Loucy (cell line): ENCODE measurements at regions not wholly inside any gene's neighbourhood (a gene's known extent, or its start where the extent isn't known, plus 50 kb on each side); places are given as distances from the start of the nearest gene placed in this dataset.

Experiments used
- H2AFZ ChIP-seq: fragments of 200-600 bp; sonication (generic); 2 replicates; pipeline ENCODE4 v1.6.0; 2016; ENCODE audit warnings: antibody characterized with exemption, mild to moderate bottlenecking, low read length, moderate library complexity
- H3F3A ChIP-seq: fragments of 200-600 bp; 2 replicates; pipeline ENCODE4 v1.6.0; 2016; ENCODE audit warnings: antibody characterized with exemption, low read depth, mild to moderate bottlenecking
- H3K27me3 ChIP-seq: fragments of 200-600 bp; sonication (generic); 2 replicates; pipeline ENCODE4 v1.6.1; 2014; ENCODE audit warnings: low read length, mild to moderate bottlenecking; ENCODE audit not compliant: insufficient read depth, poor library complexity, severe bottlenecking
- H3K36me3 ChIP-seq: fragments of 200-600 bp; sonication (generic); 2 replicates; pipeline ENCODE4 v1.6.1; 2016; ENCODE audit warnings: low read length; ENCODE audit not compliant: insufficient read depth
- H3K4me1 ChIP-seq: fragments of 200-600 bp; sonication (generic); 2 replicates; pipeline ENCODE4 v1.5.1; 2014; ENCODE audit warnings: low read length, mild to moderate bottlenecking; ENCODE audit not compliant: insufficient read depth, poor library complexity, severe bottlenecking
- H3K4me2 ChIP-seq: fragments of 200-600 bp; sonication (generic); 2 replicates; pipeline ENCODE4 v1.6.0; 2014; ENCODE audit warnings: antibody characterized with exemption, low read length, low read depth, mild to moderate bottlenecking; ENCODE audit not compliant: poor library complexity, severe bottlenecking
- H3K4me3 ChIP-seq: fragments of 200-600 bp; sonication (generic); 2 replicates; pipeline ENCODE4 v1.5.1; 2014; ENCODE audit warnings: low read length, mild to moderate bottlenecking, mixed read lengths; ENCODE audit not compliant: poor library complexity, severe bottlenecking
- H3K79me2 ChIP-seq: fragments of 200-600 bp; sonication (generic); 2 replicates; pipeline ENCODE4 v1.6.1; 2014; ENCODE audit warnings: low read length; ENCODE audit not compliant: insufficient read depth
- H3K9ac ChIP-seq: fragments of 200-600 bp; sonication (generic); 2 replicates; pipeline ENCODE4 v1.6.0; 2014; ENCODE audit warnings: mild to moderate bottlenecking, low read depth, low read length, moderate library complexity; ENCODE audit not compliant: poor library complexity, severe bottlenecking
- H3K9me2 ChIP-seq: fragments of 200-600 bp; sonication (generic); replicated peaks from 2 replicates; pipeline ENCODE4 v1.6.1; 2016; ENCODE audit warnings: low read depth, low read length, mixed read lengths
- H3K9me3 ChIP-seq: fragments of 200-600 bp; sonication (generic); 2 replicates; pipeline ENCODE4 v1.6.1; 2014; ENCODE audit warnings: mild to moderate bottlenecking, antibody characterized with exemption, low read length, low read depth; ENCODE audit not compliant: insufficient read depth
- H4K20me1 ChIP-seq: fragments of 200-600 bp; sonication (generic); 2 replicates; pipeline ENCODE4 v1.6.0; 2014; ENCODE audit warnings: antibody characterized with exemption, low read length, mild to moderate bottlenecking; ENCODE audit not compliant: insufficient read depth, poor library complexity, severe bottlenecking
- CTCF ChIP-seq: fragments of 200-600 bp; sonication (generic); conservative IDR thresholded peaks from 2 replicates; pipeline ENCODE4 v1.5.1; 2014; ENCODE audit warnings: mild to moderate bottlenecking, antibody characterized with exemption, low read length
- EZH2phosphoT487 ChIP-seq: fragments of 200-600 bp; IDR thresholded peaks from 2 replicates; pipeline ENCODE4 v1.6.1; 2018; ENCODE audit warnings: antibody characterized with exemption, mild to moderate bottlenecking, moderate library complexity, borderline replicate concordance

- Histone ChIP-seq H3F3A (no peaks in the 10 kb centered on the region), H3K4me2 (no peak overlapping the region), H2AFZ (no peak overlapping the region), H3K4me1 (peaks cover 41% of the 10 kb centered on the region), H3K9me3 (no peaks in the 10 kb centered on the region), H4K20me1 (no peaks in the 10 kb centered on the region), H3K79me2 (no peaks in the 10 kb centered on the region), H3K4me3 (no peak overlapping the region), H3K9me2 (no peaks in the 10 kb centered on the region), H3K36me3 (no peaks in the 10 kb centered on the region), H3K9ac (no peak overlapping the region), H3K27me3 (no peaks in the 10 kb centered on the region)
- TF ChIP-seq CTCF (no peak), EZH2phosphoT487 (no peak)
Observed at GRCh38 chr1:172720339-172720738, 61.4 kb downstream of the FASLG start.

- no peak overlapping the region for H3K4me2 ChIP-seq
- H3K9me3 ChIP-seq = 0 out of 2 replicates have a peak, but pooled peaks cover under 1% of the 10 kb centered on the region
- H3K4me3 ChIP-seq = no peak overlapping the region
- no peaks in the 10 kb centered on the region for H4K20me1 ChIP-seq
- H3K9ac ChIP-seq = no peak overlapping the region
- H3K36me3 ChIP-seq = no peaks in the 10 kb centered on the region
- H3F3A ChIP-seq = no peaks in the 10 kb centered on the region
- no peaks in the 10 kb centered on the region for H3K27me3 ChIP-seq
- H3K4me1 ChIP-seq = peaks cover 38% of the 10 kb centered on the region
- TF ChIP-seq CTCF (no peak), EZH2phosphoT487 (no peak)
- H3K9me2 ChIP-seq = no peaks in the 10 kb centered on the region
- H2AFZ ChIP-seq = no peak overlapping the region
- H3K79me2 ChIP-seq = no peaks in the 10 kb centered on the region
Observed at GRCh38 chr1:172723251-172723650, 64.3 kb downstream of the FASLG start.

- Histone ChIP-seq H3K9me3 (peaks cover 11% of the 10 kb centered on the region; the same call in 1 of the 2 replicates), H4K20me1 (no peaks in the 10 kb centered on the region), H3K4me2 (no peak overlapping the region), H3K9me2 (no peaks in the 10 kb centered on the region), H3F3A (no peaks in the 10 kb centered on the region), H3K4me1 (peaks cover 33% of the 10 kb centered on the region), H2AFZ (peak overlapping the region; percentile 10; the same call in 1 of the 2 replicates), H3K4me3 (no peak overlapping the region), H3K9ac (no peak overlapping the region), H3K79me2 (no peaks in the 10 kb centered on the region), H3K36me3 (no peaks in the 10 kb centered on the region), H3K27me3 (no peaks in the 10 kb centered on the region)
- TF ChIP-seq CTCF = no peak
- no peak for TF ChIP-seq EZH2phosphoT487
Observed at GRCh38 chr1:172724232-172724631, 65.3 kb downstream of the FASLG start.
